ENCODE measurements at regions not wholly inside any gene's neighbourhood (a gene's known extent, or its start where the extent isn't known, plus 50 kb on each side); places are given as distances from the start of the nearest gene placed in this dataset.

- intact Hi-C loops (cut with micrococcal nuclease; ENCODE audit: unreplicated experiment): no loop called here
- H3K9me3 ChIP-seq: no peaks in the 10 kb centered on the region
- TF ChIP-seq, protein P1, sequence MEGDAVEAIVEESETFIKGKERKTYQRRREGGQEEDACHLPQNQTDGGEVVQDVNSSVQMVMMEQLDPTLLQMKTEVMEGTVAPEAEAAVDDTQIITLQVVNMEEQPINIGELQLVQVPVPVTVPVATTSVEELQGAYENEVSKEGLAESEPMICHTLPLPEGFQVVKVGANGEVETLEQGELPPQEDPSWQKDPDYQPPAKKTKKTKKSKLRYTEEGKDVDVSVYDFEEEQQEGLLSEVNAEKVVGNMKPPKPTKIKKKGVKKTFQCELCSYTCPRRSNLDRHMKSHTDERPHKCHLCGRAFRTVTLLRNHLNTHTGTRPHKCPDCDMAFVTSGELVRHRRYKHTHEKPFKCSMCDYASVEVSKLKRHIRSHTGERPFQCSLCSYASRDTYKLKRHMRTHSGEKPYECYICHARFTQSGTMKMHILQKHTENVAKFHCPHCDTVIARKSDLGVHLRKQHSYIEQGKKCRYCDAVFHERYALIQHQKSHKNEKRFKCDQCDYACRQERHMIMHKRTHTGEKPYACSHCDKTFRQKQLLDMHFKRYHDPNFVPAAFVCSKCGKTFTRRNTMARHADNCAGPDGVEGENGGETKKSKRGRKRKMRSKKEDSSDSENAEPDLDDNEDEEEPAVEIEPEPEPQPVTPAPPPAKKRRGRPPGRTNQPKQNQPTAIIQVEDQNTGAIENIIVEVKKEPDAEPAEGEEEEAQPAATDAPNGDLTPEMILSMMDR (IDR thresholded peaks at IDR 0.05; ENCODE audit: insufficient read depth in 1 of 2, low read depth in 1 of 2, low read length in 1 of 2, severe bottlenecking in 1 of 2, unreplicated experiment in 1 of 2): no peak
- ChIA-PET CTCF (no interaction called here), POLR2A (no interaction called here)
- no peaks in the 10 kb centered on the region for H3K36me3 ChIP-seq (ENCODE audit: control insufficient read depth, insufficient read depth, low read length)
- H3K4me3 ChIP-seq (ENCODE audit: low read depth, low read length): no peak overlapping the region
- no peak overlapping the region for H3K27ac Mint-ChIP-seq (ENCODE audit: unreplicated experiment)
- no peaks in the 10 kb centered on the region for H3K4me1 Mint-ChIP-seq (ENCODE audit: low read depth, unreplicated experiment)
- no peaks in the 10 kb centered on the region for H3K36me3 Mint-ChIP-seq (ENCODE audit: insufficient read depth, unreplicated experiment)
- no peaks in the 10 kb centered on the region for H3K4me1 ChIP-seq
- BruUV-seq (replicated peaks): no TSS peak
- H3K27me3 ChIP-seq (replicated peaks; ENCODE audit: control insufficient read depth, insufficient read depth, low read length): no peaks in the 10 kb centered on the region
- H3K4me3 Mint-ChIP-seq (ENCODE audit: unreplicated experiment): no peak overlapping the region
- no peaks in the 10 kb centered on the region for H3K27me3 Mint-ChIP-seq (ENCODE audit: insufficient read depth, unreplicated experiment)
- no peaks in the 10 kb centered on the region for H3K9me3 Mint-ChIP-seq (ENCODE audit: unreplicated experiment)
- no peak for DNase-seq
Measured at GRCh38 chr12:74614426-74614825, 76.8 kb downstream of the ATXN7L3B start.

- Histone ChIP-seq H3K36me3 (ENCODE audit: control insufficient read depth, insufficient read depth, low read length) (no peaks in the 10 kb centered on the region), H3K4me3 (ENCODE audit: low read depth, low read length) (no peak overlapping the region), H3K9me3 (no peaks in the 10 kb centered on the region), H3K27me3 (replicated peaks; ENCODE audit: control insufficient read depth, insufficient read depth, low read length) (no peaks in the 10 kb centered on the region), H3K4me1 (peaks cover 7% of the 10 kb centered on the region)
- intact Hi-C loops (cut with micrococcal nuclease; ENCODE audit: unreplicated experiment): no loop called here
- H3K27ac Mint-ChIP-seq (ENCODE audit: unreplicated experiment): no peak overlapping the region
- H3K27me3 Mint-ChIP-seq (ENCODE audit: insufficient read depth, unreplicated experiment): no peaks in the 10 kb centered on the region
- H3K4me3 Mint-ChIP-seq (ENCODE audit: unreplicated experiment): no peak overlapping the region
- no peaks in the 10 kb centered on the region for H3K9me3 Mint-ChIP-seq (ENCODE audit: unreplicated experiment)
- ChIA-PET POLR2A (no interaction called here), CTCF (no interaction called here)
- H3K4me1 Mint-ChIP-seq (ENCODE audit: low read depth, unreplicated experiment): no peaks in the 10 kb centered on the region
- no peak for DNase-seq
- BruUV-seq (replicated peaks): no TSS peak
- TF ChIP-seq, protein P1 (IDR thresholded peaks at IDR 0.05; ENCODE audit: insufficient read depth in 1 of 2, low read depth in 1 of 2, low read length in 1 of 2, severe bottlenecking in 1 of 2, unreplicated experiment in 1 of 2): no peak
- no peaks in the 10 kb centered on the region for H3K36me3 Mint-ChIP-seq (ENCODE audit: insufficient read depth, unreplicated experiment)
Measured at GRCh38 chr12:74619084-74619483, 81.4 kb downstream of the ATXN7L3B start.

GRCh38 chr12:74619884-74620283 lies 82.2 kb downstream of the ATXN7L3B start:
- DNase-seq: peak; percentile 16 to 32
- no peaks in the 10 kb centered on the region for H3K9me3 Mint-ChIP-seq (ENCODE audit: unreplicated experiment)
- H3K9me3 ChIP-seq: no peaks in the 10 kb centered on the region
- no peaks in the 10 kb centered on the region for H3K27me3 ChIP-seq (replicated peaks; ENCODE audit: control insufficient read depth, insufficient read depth, low read length)
- peaks cover 7% of the 10 kb centered on the region for H3K4me1 ChIP-seq
- TF ChIP-seq, protein P1 (IDR thresholded peaks at IDR 0.05; ENCODE audit: insufficient read depth in 1 of 2, low read depth in 1 of 2, low read length in 1 of 2, severe bottlenecking in 1 of 2, unreplicated experiment in 1 of 2): no peak
- no peak overlapping the region for H3K4me3 ChIP-seq (ENCODE audit: low read depth, low read length)
- no peak overlapping the region for H3K4me3 Mint-ChIP-seq (ENCODE audit: unreplicated experiment)
- intact Hi-C loops (cut with micrococcal nuclease; ENCODE audit: unreplicated experiment): no loop called here
- no peak overlapping the region for H3K27ac Mint-ChIP-seq (ENCODE audit: unreplicated experiment)
- H3K4me1 Mint-ChIP-seq (ENCODE audit: low read depth, unreplicated experiment): no peaks in the 10 kb centered on the region
- ChIA-PET CTCF (no interaction called here), POLR2A (no interaction called here)
- no TSS peak for BruUV-seq (replicated peaks)
- H3K36me3 Mint-ChIP-seq (ENCODE audit: insufficient read depth, unreplicated experiment): no peaks in the 10 kb centered on the region
- no peaks in the 10 kb centered on the region for H3K27me3 Mint-ChIP-seq (ENCODE audit: insufficient read depth, unreplicated experiment)
- H3K36me3 ChIP-seq (ENCODE audit: control insufficient read depth, insufficient read depth, low read length): no peaks in the 10 kb centered on the region

All from Caco-2 (cell line).